HG02970 (cell line): ENCODE measurements at regions not wholly inside any gene's neighbourhood (a gene's known extent, or its start where the extent isn't known, plus 50 kb on each side); places are given as distances from the start of the nearest gene placed in this dataset.
"Not testable (repeated sequence)": the region's sequence is repeated elsewhere in the genome, so short reads cannot be mapped to it uniquely, and the experiment has no call there.

Experiments used
- ATAC-seq: cut with Tn5 transposase; IDR thresholded peaks from one replicate; pipeline ENCODE4 v1.9.1; 2021; ENCODE audit warnings: mild to moderate bottlenecking, moderate library complexity, moderate number of reproducible peaks; ENCODE audit not compliant: unreplicated experiment, low FRiP score

DNA sequence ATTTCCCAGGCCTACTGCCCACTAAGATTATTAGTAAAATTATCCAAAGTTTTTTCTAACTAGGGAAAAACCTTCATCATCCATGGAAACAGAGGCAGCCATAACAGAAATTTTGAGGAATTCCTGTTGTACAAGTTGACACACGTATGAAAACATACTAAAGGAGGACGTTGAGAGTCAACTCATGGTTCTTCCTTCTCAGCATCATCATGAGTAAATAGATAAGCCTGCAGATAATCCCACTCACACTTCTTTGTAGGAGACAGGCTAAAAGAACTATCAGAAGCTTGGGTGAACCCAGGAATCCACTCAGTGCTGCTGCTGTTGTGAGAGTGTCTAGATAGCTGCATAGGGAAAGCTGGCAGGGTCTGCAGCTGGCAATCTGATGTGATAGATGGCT is 694.8 kb upstream of the NR2F2 start:
- no peak for ATAC-seq

GRCh38 chr15:95636107-95636506 is 694.4 kb upstream of the NR2F2 start:
- ATAC-seq = no peak

DNA sequence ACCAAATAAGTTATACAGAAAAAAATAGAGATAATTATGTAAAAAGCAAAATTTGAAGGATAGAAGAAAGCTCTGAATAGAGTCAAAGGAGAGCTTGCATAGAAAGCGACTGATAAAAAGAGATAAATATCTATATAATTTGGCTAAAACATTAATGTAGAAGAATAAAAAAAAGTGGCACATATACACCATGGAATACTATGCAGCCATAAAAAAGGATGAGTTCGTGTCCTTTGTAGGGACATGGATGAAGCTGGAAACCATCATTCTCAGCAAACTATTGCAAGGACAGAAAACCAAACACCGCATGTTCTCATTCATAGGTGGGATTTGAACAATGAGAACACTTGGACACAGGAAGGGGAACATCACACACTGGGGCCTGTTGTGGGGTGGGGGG is 693.3 kb upstream of the NR2F2 start:
- not testable (repeated sequence) for ATAC-seq

DNA sequence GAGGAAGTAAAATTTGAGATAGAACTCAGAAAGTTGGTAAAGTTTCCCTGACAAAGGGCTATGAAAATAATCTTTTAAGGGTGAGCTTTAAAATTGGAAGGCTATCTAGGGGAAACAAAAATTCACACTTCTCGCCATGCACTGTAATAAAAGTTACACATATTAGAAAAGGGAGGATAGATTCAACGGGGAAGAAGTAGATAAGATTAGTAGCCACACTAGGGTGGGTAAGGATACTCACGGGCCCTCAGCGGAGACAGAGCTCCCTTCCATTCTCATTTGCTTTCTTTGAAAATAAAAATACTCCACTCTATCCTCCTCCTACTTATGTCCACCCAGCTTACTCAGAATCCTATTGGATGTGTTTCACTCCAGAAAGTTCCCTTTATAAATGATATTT is 691.3 kb upstream of the NR2F2 start:
- no peak for ATAC-seq

DNA sequence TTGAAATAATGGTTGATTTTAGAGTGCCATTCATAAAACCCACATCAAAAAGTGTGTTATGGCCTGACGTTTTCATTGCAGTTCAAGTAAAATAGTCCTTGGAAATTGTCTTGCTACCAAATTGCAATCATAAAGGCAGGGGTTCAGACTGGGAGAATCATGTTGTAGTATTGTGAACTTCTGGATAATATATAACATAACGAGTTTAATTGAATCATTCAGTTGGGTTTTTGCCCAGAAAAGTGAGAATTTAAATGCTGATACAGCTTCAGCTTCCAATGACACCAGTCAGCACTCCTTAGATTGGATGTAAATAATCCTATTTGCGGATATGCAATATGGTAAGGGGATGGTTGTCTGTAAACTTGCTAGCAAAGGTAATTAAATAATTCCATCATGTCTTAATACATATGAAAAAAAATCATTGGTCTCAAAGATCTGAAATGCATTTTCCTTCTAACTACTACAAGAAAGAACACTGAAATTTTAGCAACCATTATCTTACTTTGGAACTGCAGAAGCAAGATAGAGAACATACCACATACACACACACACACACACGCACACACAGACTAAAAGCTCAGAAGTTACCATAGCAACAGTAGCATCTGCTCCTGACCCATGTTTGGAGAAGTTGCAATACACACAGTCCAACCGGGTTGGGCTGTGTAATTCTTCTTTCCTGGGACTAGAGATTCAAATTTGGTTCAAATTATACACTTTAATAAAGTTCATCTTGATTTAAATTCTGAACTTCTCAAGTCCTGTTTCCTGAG is 686.2 kb upstream of the NR2F2 start:
- no peak for ATAC-seq

GRCh38 chr15:95645791-95646338 is 684.6 kb upstream of the NR2F2 start:
- no peak for ATAC-seq

DNA sequence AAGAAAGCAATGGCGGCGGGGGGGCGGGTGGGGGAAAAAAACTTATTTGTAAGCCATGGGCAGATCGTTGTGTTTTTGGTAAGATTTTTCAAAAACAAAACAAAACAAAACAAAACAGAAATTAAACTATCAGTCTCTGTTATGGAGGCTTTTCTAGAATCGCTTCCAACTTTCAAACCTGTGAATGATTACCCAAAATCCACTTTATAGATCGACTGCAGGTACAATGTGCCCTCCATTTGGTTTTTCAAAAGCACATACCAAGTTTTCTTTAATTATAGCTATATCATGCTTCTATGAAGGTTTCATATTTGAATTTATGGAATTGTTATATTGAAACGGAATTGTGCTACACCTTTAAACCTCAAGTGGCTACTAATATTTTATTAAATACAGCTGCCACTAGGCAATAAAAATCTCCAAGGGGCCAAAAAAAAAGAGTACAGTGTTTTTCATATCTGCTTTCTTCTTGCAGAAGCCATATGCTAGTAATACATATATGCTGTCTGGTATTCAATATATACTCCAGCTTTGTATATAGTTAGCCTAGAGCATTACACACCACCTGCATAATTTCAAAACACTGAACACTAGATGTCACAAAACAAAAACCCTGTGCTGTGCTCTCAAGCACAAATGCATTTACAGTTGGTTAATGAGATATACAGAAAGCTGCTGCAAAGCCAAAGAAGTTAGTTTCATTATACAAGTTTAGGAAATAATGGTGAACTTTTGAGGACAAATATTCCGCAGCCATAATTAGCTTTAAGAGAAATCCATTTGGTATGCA is 683.8 kb upstream of the NR2F2 start:
- ATAC-seq = no peak

- no peak for ATAC-seq
These were observed 682.8 kb upstream of the NR2F2 start for GRCh38 chr15:95647531-95648277.

DNA sequence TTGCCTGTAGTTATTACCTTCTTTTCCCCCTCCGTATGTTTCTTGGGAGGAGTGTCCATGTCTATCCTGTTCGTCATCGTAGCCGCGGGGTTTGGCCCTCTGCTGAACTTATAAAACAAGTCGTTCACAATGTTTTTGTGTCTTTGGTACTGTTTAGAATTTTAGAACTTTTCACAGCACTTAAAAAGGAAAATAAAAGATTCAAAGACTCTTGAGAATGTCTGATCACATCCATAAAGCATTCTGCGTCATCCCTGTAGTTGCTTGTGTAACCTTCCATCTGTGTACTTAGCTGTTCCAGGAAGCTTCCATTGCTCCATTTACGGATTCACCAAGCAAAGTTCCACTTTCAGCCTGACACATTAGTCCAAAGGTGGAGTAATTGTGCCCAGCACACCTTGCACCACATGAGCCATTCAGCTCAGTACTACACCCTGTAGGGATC is 677.1 kb upstream of the NR2F2 start:
- ATAC-seq = no peak

DNA sequence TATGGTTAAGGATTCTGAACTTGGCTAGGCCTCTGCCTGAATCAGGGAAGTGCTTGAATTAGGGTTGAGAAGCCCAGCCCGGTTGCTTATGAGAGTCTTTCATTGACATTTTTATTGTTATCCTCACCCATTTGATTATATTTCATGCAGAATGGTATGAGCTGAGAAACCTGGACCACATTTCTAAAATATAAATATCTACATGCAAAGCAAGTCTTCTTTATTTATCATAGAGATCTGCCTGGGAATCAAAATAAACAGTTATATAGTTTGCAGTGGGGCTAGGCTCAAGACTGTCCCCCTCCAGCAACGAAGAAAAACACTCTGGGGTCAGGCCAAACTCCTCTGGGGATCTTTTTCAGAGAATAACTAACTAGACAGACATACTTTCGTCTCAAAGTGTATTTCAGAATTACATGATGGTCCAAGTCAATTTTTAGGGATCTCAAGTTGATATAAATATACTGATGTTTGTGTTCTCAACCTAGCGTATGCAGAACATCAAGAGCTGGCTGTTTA is 675.4 kb upstream of the NR2F2 start:
- ATAC-seq = no peak

DNA sequence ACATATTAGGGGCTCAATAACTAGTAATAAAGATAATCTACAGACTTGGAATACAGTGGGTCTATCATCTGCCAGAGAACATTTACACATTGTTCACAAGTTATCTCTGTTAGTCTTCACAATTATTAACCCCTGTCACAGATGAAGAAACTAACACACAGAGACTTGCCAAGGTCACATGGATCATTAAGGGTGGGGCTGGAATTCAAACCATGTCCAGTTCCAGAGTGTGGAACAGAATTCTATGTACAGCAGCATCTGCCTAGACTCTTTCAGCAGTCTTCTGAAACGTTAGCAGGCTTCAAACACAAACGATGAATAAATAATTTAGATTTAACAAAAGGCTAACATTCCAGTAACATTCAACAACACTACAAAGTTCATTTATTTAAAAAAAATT is 673.9 kb upstream of the NR2F2 start:
- no peak for ATAC-seq

GRCh38 chr15:95658799-95659198 is 671.7 kb upstream of the NR2F2 start:
- ATAC-seq = no peak

DNA sequence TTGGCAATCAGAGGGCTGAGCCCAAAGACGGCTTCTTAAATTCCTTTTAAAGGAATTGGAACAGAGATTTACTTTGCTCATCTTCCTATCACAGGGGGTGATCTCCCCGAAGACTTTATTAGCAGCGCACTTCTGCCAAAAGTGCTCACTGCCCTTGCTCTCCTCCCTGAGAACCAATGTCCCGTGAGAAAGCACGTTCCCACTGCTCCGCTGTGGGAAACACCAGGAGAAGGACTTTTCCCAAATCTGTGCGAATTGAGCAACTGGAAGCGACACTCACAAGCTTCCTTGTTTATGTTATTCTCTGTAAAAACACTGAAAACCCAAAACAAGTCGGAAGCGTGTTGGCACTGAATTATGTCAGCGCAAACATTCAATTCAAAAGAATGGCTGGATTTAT is 670.8 kb upstream of the NR2F2 start:
- no peak for ATAC-seq

GRCh38 chr15:95662638-95663037 is 667.9 kb upstream of the NR2F2 start:
- no peak for ATAC-seq

DNA sequence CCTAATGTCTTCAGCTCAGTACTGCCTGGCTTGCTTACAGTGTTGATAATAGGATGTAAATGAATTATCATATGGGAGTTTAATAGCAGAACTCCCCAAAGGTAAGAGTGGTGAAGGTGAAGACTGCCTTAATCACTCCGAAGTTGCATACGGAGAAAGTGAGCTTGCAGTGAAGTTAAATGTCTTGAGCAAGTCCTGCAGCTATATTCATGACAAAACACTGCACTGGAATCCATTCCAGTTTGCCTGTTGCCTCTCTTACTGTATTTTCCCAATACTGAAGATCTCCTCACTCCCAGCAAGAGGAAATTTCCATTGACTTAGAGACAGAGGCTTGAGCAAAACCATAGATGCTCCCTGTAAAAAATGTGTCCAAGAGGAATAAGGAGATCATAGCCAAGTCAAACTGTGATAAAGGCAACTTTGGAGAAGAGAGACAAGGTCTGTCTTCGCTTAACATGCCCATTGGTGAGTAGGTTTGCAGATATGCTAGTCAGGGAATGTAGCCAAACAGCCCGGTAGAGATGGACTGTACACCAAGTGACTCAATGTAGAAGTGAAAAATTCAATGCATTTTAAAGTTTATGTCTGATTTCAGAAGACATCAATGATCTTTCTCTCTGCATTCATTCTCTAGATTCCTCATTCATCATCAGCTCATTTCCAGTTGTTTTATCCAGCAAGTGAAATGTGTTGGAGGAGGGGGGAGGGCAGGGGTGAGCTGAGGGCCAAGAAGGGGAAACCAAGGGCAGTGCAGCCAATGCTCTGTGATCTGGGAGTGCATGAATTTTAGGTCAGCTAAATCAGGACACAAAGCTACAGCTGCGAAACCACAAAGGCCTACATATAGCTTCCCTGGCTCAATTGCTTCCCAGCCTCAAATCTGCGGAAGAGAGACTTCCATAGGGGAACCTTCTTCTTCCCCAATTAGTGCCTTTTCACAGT is 667.1 kb upstream of the NR2F2 start:
- no peak for ATAC-seq

DNA sequence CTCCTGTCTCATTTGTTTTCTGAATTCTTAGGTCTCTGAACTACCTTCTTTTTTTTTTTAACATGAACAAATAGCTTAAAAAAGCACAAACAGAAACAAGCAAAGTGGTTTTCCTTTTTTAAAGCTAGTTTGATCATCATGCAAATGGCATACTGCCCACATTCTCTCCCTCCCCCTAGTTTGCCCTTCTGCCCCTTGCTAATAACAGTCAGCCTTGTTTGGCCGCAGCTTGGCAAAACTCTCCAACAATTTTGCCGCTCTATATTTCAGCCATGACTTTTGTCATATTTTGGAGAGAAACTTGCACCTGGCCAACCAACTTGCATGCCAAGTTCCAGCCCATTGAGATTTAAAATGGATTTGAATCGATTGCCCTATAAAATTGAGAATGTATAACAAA is 666.0 kb upstream of the NR2F2 start:
- no peak for ATAC-seq

DNA sequence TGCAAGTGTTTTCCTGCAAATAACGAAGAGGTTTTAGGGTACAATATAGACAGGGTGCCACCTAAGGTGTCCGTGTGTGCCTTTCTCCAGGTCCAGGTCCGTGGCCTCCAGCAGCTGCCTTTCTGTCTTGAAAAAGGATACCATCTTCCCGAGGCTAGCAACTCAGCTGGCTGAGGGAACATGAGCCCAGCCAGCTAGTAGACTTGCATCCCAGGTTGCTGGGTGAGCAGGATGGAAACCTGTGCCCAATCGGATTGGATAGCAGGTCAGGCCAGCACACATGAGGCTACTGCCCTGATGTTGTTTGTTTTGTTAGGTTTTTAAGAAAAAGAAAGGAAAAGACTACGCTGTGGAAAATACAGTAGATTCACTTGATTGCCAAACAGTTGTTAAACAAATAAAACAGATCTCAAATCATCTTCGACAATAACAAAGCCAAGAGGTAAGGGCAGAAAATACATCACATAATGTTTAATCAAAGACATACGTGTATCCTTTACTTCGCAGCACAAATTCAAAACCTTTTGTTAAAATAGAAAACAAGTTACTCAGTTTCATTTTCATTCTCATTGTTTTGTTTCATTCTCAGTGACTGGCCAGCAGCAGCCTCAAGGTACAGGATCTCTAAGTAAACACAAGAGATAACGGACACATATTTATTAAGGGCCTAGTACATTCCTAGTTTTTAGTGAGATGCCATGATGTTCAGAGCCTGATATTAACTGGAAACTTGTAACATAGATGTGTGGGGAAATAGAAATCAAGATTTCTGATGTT is 661.2 kb upstream of the NR2F2 start:
- no peak for ATAC-seq

GRCh38 chr15:95674031-95674430 is 656.5 kb upstream of the NR2F2 start:
- ATAC-seq = no peak

DNA sequence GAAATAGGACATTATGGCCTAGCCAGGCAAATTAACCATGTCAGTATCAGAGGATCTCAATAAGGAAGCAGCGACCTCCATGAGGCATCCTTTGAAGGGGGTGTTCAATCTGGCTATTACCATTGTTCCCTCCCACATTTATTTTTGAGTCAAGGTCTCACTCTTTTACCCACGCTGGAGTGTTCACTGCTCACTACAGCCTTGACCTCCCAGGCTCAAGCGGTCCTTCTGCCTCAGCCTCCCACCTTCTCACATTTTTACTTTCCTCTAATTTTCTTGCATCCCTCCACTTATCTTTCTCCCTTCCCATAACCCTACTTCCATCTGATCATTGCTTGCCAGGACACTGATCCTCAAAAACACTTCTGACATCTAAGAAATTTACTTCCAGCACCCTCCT is 654.0 kb upstream of the NR2F2 start:
- ATAC-seq = no peak
